ENCODE measurements at regions not wholly inside any gene's neighbourhood (a gene's known extent, or its start where the extent isn't known, plus 50 kb on each side); places are given as distances from the start of the nearest gene placed in this dataset.

DNA sequence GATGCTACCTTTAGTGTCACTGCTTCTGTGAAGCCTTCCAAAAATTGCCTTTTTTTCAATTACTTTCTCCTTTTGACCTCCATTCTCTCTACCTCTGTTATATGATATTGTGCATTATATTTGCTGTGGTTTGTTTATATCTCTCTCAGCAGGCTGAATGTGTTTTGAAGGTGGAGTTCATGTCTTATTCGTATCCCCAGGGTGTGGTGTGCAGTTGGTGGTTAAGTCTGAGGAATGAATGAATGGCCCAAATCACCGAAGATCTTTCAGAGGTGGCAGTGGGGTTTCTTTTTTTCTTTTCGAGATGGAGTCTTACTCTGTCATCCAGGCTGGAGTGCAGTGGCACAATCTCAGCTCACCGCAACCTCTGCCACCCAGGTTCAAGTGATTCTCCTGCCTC is 53.5 kb upstream of the MAP4K3 start:
- TF ChIP-seq, protein P1, sequence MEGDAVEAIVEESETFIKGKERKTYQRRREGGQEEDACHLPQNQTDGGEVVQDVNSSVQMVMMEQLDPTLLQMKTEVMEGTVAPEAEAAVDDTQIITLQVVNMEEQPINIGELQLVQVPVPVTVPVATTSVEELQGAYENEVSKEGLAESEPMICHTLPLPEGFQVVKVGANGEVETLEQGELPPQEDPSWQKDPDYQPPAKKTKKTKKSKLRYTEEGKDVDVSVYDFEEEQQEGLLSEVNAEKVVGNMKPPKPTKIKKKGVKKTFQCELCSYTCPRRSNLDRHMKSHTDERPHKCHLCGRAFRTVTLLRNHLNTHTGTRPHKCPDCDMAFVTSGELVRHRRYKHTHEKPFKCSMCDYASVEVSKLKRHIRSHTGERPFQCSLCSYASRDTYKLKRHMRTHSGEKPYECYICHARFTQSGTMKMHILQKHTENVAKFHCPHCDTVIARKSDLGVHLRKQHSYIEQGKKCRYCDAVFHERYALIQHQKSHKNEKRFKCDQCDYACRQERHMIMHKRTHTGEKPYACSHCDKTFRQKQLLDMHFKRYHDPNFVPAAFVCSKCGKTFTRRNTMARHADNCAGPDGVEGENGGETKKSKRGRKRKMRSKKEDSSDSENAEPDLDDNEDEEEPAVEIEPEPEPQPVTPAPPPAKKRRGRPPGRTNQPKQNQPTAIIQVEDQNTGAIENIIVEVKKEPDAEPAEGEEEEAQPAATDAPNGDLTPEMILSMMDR (IDR thresholded peaks at IDR 0.05): no peak
- no peak for TF ChIP-seq POLR2AphosphoS5 (IDR thresholded peaks at IDR 0.05)
- TF ChIP-seq POLR2A (IDR thresholded peaks at IDR 0.05): no peak
